HEK293 (cell line): ENCODE measurements at regions not wholly inside any gene's neighbourhood (a gene's known extent, or its start where the extent isn't known, plus 50 kb on each side); places are given as distances from the start of the nearest gene placed in this dataset.

Experiments
- CTCF ChIA-PET: fragments of 350-600 bp; formaldehyde crosslinking; extraction: SDS; loops from one replicate; lab custom pipeline; 2021; ENCODE audit warnings: antibody characterized with exemption; lab: Yijun Ruan, JAX
- POLR2A ChIA-PET: fragments of 300-600 bp; formaldehyde crosslinking; extraction: SDS; loops from one replicate; lab custom pipeline; 2020; ENCODE audit warnings: antibody characterized with exemption, inconsistent platforms; lab: Yijun Ruan, JAX
- H3K27ac ChIP-seq: fragments of 200-500 bp; sonication (Bioruptor generic); 2 replicates; pipeline ENCODE4 v1.5.1; 2014; ENCODE audit warnings: low read depth, low read length, control low read depth, inconsistent platforms; ENCODE audit errors: extremely low read depth
- H3K36me3 ChIP-seq, 2 experiments: fragments of 200-500 bp in 1 of 2; sonication (Bioruptor generic) in 1 of 2; 1 replicate in 1 of 2; 2 replicates in 1 of 2; pipeline ENCODE4 v1.5.1; 2014 to 2017; ENCODE audit warnings: inconsistent platforms in 2 of 2, low read length in 2 of 2; ENCODE audit not compliant: control insufficient read depth in 2 of 2, insufficient read depth in 1 of 2
- H3K4me1 ChIP-seq: fragments of 200-500 bp; sonication (Bioruptor generic); 2 replicates; pipeline ENCODE4 v1.5.1; 2014; ENCODE audit warnings: mild to moderate bottlenecking, low read length, inconsistent platforms; ENCODE audit not compliant: control insufficient read depth, insufficient read depth
- H3K4me3 ChIP-seq: 2 replicates; pipeline ENCODE4 v1.5.1; 2011; ENCODE audit warnings: low read depth, mild to moderate bottlenecking, control low read depth, low read length, moderate library complexity
- H3K9me3 ChIP-seq: fragments of 200-500 bp; sonication (Bioruptor generic); 2 replicates; pipeline ENCODE4 v1.5.1; 2014; ENCODE audit warnings: low read depth, low read length, inconsistent platforms; ENCODE audit not compliant: control insufficient read depth, insufficient read depth
- GLI2 ChIP-seq: fragments of 450-650 bp; formaldehyde crosslinking; IDR thresholded peaks from 2 replicates; pipeline ENCODE4; 2017; ENCODE audit warnings: missing biosample characterization, missing genetic modification characterization, low read depth, borderline replicate concordance
- GLI4 ChIP-seq: fragments of 450-650 bp; formaldehyde crosslinking; IDR thresholded peaks from 2 replicates; pipeline ENCODE4 v1.5.1; 2016; ENCODE audit warnings: missing biosample characterization, missing genetic modification characterization
- IKZF3 ChIP-seq: fragments of 450-650 bp; IDR thresholded peaks from 2 replicates; pipeline ENCODE4 v1.5.0; 2018; ENCODE audit warnings: missing biosample characterization, mild to moderate bottlenecking, missing genetic modification characterization, moderate library complexity
- KLF16 ChIP-seq: fragments of 450-650 bp; formaldehyde crosslinking; IDR thresholded peaks from 2 replicates; pipeline ENCODE4 v1.5.1; 2017; ENCODE audit warnings: missing biosample characterization, missing genetic modification characterization
- OVOL3 ChIP-seq: fragments of 450-650 bp; formaldehyde crosslinking; IDR thresholded peaks from 2 replicates; pipeline ENCODE4 v1.5.1; 2016; ENCODE audit warnings: missing biosample characterization, missing genetic modification characterization
- SCRT2 ChIP-seq: fragments of 450-650 bp; formaldehyde crosslinking; IDR thresholded peaks from 2 replicates; pipeline ENCODE4 v1.5.1; 2016; ENCODE audit warnings: missing biosample characterization, missing genetic modification characterization
- ZEB2 ChIP-seq: fragments of 450-650 bp; formaldehyde crosslinking; IDR thresholded peaks from 2 replicates; pipeline ENCODE4 v1.5.1; 2016; ENCODE audit warnings: missing biosample characterization, missing genetic modification characterization
- ZFP3 ChIP-seq: fragments of 450-650 bp; formaldehyde crosslinking; IDR thresholded peaks from 2 replicates; pipeline ENCODE4 v1.5.1; 2016; ENCODE audit warnings: low read depth, missing biosample characterization, missing genetic modification characterization
- ZNF202 ChIP-seq: fragments of 450-650 bp; formaldehyde crosslinking; IDR thresholded peaks from 2 replicates; pipeline ENCODE4 v1.5.1; 2016; ENCODE audit warnings: missing biosample characterization, missing genetic modification characterization, borderline replicate concordance
- ZNF335 ChIP-seq: fragments of 450-650 bp; formaldehyde crosslinking; conservative IDR thresholded peaks from 2 replicates; pipeline ENCODE4 v1.5.1; 2016; ENCODE audit warnings: missing biosample characterization, missing genetic modification characterization
- ZNF416 ChIP-seq: fragments of 450-650 bp; formaldehyde crosslinking; IDR thresholded peaks from 2 replicates; pipeline ENCODE4 v1.5.1; 2016; ENCODE audit warnings: missing biosample characterization, missing genetic modification characterization
- ZNF571 ChIP-seq: fragments of 450-650 bp; formaldehyde crosslinking; IDR thresholded peaks from 2 replicates; pipeline ENCODE4 v1.5.0; 2017; ENCODE audit warnings: missing biosample characterization, missing genetic modification characterization
- ZNF624 ChIP-seq: fragments of 450-650 bp; formaldehyde crosslinking; IDR thresholded peaks from 2 replicates; pipeline ENCODE4 v1.5.1; 2017; ENCODE audit warnings: missing biosample characterization, missing genetic modification characterization
- ZNF747 ChIP-seq: fragments of 450-650 bp; formaldehyde crosslinking; IDR thresholded peaks from 2 replicates; pipeline ENCODE4 v1.5.1; 2016; ENCODE audit warnings: missing biosample characterization, missing genetic modification characterization
- ZNF76 ChIP-seq: fragments of 450-650 bp; formaldehyde crosslinking; IDR thresholded peaks from 2 replicates; pipeline ENCODE4; 2016; ENCODE audit warnings: low read depth, missing biosample characterization, missing genetic modification characterization, borderline replicate concordance
- ZNF776 ChIP-seq: fragments of 450-650 bp; formaldehyde crosslinking; IDR thresholded peaks from 2 replicates; pipeline ENCODE4 v1.5.0; 2017; ENCODE audit warnings: missing biosample characterization, missing genetic modification characterization, borderline replicate concordance
- ZNF843 ChIP-seq: fragments of 450-650 bp; formaldehyde crosslinking; IDR thresholded peaks from 2 replicates; pipeline ENCODE4 v1.5.1; 2016; ENCODE audit warnings: missing biosample characterization, missing genetic modification characterization
- ZSCAN16 ChIP-seq: fragments of 450-650 bp; formaldehyde crosslinking; IDR thresholded peaks from 2 replicates; pipeline ENCODE4 v1.5.1; 2016; ENCODE audit warnings: missing biosample characterization, missing genetic modification characterization
- TF ChIP-seq, protein P1 (sequence below): fragments of 450-650 bp; formaldehyde crosslinking; IDR thresholded peaks from 2 replicates; pipeline ENCODE4 v1.5.1; 2016; ENCODE audit warnings: missing biosample characterization, missing genetic modification characterization
- TF ChIP-seq, protein P2 (sequence below): fragments of 450-650 bp; formaldehyde crosslinking; IDR thresholded peaks from 2 replicates; pipeline ENCODE4 v1.5.1; 2016; ENCODE audit warnings: missing biosample characterization, missing genetic modification characterization
- TF ChIP-seq, protein P3 (sequence below): fragments of 450-650 bp; formaldehyde crosslinking; IDR thresholded peaks from 2 replicates; pipeline ENCODE4 v1.5.1; 2016; ENCODE audit warnings: missing biosample characterization, missing genetic modification characterization, borderline replicate concordance
- TF ChIP-seq, protein P4 (sequence below): fragments of 450-650 bp; formaldehyde crosslinking; IDR thresholded peaks from 2 replicates; pipeline ENCODE4 v1.5.1; 2016; ENCODE audit warnings: missing biosample characterization, missing genetic modification characterization
- TF ChIP-seq, protein P5 (sequence below): fragments of 450-650 bp; formaldehyde crosslinking; IDR thresholded peaks from 2 replicates; pipeline ENCODE4 v1.5.1; 2016; ENCODE audit warnings: missing biosample characterization, missing genetic modification characterization
- TF ChIP-seq, protein P6 (sequence below): fragments of 450-650 bp; formaldehyde crosslinking; IDR thresholded peaks from 2 replicates; pipeline ENCODE4 v1.5.1; 2017; ENCODE audit warnings: missing biosample characterization, missing genetic modification characterization

DNA sequence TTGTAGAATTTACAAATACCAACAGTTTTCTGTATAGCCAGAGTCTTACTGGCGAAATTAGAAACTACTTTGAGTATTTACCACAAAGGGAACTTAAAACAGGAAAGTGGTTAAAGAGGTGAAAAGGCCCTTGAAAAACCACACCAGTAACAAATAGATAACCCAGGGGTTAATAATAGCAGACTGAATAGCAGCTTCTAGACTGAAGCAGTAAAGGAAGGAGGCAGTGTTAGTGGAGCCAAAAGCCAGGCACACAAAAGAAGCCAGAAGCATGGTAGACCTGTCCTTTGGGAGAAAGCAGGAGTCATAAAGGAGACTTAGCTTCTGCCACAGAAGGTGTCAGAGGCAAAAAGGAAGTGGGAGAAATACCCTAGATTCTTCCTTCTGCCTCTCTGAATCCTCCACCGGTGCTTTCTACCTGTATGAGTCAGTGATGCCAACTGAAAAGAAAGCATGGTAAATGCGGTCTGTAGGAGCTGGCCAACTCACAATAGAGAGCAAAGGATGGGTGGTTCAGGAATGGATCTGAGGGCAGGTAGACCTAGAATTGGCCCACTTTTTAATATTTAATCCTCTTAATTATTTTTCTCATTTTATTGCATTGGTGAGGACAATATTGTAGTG lies 97.3 kb downstream of the ARL6IP6 start:
- Histone ChIP-seq H3K36me3 (no peaks in the 10 kb centered on the region), H3K9me3 (no peaks in the 10 kb centered on the region), H3K4me3 (no peak overlapping the region), H3K4me1 (no peaks in the 10 kb centered on the region), H3K27ac (no peak overlapping the region)
- ChIA-PET CTCF (no interaction called here), POLR2A (no interaction called here)
- TF ChIP-seq ZEB2 (tag by site-specific recombination) (no peak), ZNF571 (no peak), ZNF624 (tag by site-specific recombination) (no peak), ZNF335 (no peak), IKZF3 (tag by site-specific recombination) (no peak), GLI2 (tag by site-specific recombination) (no peak), KLF16 (no peak), GLI4 (tag by site-specific recombination) (no peak), OVOL3 (tag by site-specific recombination) (no peak), ZNF843 (tag by site-specific recombination) (no peak), ZNF747 (no peak), ZNF202 (tag by site-specific recombination) (no peak), ZNF776 (tag by site-specific recombination) (no peak)
- TF ChIP-seq, protein P1, sequence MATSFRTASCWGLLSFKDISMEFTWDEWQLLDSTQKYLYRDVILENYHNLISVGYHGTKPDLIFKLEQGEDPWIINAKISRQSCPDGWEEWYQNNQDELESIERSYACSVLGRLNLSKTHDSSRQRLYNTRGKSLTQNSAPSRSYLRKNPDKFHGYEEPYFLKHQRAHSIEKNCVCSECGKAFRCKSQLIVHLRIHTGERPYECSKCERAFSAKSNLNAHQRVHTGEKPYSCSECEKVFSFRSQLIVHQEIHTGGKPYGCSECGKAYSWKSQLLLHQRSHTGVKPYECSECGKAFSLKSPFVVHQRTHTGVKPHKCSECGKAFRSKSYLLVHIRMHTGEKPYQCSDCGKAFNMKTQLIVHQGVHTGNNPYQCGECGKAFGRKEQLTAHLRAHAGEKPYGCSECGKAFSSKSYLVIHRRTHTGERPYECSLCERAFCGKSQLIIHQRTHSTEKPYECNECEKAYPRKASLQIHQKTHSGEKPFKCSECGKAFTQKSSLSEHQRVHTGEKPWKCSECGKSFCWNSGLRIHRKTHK = no peak
- TF ChIP-seq, protein P2, sequence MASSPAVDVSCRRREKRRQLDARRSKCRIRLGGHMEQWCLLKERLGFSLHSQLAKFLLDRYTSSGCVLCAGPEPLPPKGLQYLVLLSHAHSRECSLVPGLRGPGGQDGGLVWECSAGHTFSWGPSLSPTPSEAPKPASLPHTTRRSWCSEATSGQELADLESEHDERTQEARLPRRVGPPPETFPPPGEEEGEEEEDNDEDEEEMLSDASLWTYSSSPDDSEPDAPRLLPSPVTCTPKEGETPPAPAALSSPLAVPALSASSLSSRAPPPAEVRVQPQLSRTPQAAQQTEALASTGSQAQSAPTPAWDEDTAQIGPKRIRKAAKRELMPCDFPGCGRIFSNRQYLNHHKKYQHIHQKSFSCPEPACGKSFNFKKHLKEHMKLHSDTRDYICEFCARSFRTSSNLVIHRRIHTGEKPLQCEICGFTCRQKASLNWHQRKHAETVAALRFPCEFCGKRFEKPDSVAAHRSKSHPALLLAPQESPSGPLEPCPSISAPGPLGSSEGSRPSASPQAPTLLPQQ (tag by site-specific recombination) = no peak
- TF ChIP-seq, protein P3, sequence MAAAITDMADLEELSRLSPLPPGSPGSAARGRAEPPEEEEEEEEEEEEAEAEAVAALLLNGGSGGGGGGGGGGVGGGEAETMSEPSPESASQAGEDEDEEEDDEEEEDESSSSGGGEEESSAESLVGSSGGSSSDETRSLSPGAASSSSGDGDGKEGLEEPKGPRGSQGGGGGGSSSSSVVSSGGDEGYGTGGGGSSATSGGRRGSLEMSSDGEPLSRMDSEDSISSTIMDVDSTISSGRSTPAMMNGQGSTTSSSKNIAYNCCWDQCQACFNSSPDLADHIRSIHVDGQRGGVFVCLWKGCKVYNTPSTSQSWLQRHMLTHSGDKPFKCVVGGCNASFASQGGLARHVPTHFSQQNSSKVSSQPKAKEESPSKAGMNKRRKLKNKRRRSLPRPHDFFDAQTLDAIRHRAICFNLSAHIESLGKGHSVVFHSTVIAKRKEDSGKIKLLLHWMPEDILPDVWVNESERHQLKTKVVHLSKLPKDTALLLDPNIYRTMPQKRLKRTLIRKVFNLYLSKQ (tag by site-specific recombination) = no peak
- TF ChIP-seq, protein P4, sequence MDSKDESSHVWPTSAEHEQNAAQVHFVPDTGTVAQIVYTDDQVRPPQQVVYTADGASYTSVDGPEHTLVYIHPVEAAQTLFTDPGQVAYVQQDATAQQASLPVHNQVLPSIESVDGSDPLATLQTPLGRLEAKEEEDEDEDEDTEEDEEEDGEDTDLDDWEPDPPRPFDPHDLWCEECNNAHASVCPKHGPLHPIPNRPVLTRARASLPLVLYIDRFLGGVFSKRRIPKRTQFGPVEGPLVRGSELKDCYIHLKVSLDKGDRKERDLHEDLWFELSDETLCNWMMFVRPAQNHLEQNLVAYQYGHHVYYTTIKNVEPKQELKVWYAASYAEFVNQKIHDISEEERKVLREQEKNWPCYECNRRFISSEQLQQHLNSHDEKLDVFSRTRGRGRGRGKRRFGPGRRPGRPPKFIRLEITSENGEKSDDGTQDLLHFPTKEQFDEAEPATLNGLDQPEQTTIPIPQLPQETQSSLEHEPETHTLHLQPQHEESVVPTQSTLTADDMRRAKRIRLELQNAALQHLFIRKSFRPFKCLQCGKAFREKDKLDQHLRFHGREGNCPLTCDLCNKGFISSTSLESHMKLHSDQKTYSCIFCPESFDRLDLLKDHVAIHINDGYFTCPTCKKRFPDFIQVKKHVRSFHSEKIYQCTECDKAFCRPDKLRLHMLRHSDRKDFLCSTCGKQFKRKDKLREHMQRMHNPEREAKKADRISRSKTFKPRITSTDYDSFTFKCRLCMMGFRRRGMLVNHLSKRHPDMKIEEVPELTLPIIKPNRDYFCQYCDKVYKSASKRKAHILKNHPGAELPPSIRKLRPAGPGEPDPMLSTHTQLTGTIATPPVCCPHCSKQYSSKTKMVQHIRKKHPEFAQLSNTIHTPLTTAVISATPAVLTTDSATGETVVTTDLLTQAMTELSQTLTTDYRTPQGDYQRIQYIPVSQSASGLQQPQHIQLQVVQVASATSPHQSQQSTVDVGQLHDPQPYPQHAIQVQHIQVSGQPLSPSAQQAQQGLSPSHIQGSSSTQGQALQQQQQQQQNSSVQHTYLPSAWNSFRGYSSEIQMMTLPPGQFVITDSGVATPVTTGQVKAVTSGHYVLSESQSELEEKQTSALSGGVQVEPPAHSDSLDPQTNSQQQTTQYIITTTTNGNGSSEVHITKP (tag by site-specific recombination) = no peak

DNA sequence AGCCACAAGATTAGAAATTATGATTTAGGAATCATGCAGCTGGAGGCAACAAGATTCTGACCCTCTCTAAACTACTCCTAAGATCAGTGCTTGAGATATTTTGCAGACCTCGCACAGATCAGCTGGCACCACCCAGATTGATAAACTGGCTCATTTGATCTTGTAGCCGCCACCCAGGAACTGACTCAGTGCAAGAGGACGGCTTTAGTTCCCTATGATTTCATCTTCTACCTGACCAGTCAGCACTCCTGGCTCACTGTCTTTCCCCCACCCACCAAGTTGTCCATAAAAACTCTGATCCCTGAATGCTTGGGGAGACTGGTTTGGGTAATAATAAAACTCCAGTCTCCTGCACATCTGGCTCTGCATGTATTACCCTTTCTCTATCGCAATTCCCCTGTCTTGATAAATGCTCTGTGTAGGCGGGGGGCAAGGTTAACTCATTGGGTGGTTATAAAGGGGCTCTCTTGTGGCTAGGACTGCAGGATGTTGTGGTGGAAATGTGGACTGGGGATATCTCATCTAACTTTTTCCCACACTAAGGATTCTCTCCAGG lies 96.1 kb downstream of the ARL6IP6 start:
- ChIA-PET POLR2A (no interaction called here), CTCF (no interaction called here)
- Histone ChIP-seq H3K9me3 (no peaks in the 10 kb centered on the region), H3K4me1 (no peaks in the 10 kb centered on the region), H3K36me3 (no peaks in the 10 kb centered on the region), H3K27ac (no peak overlapping the region), H3K4me3 (no peak overlapping the region)
- TF ChIP-seq, protein P5, sequence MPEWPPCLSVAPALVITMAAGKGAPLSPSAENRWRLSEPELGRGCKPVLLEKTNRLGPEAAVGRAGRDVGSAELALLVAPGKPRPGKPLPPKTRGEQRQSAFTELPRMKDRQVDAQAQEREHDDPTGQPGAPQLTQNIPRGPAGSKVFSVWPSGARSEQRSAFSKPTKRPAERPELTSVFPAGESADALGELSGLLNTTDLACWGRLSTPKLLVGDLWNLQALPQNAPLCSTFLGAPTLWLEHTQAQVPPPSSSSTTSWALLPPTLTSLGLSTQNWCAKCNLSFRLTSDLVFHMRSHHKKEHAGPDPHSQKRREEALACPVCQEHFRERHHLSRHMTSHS = no peak
- TF ChIP-seq ZFP3 (tag by site-specific recombination) (no peak), SCRT2 (tag by site-specific recombination) (no peak), ZNF776 (tag by site-specific recombination) (no peak), ZNF416 (no peak), ZSCAN16 (tag by site-specific recombination) (no peak), ZNF76 (no peak), KLF16 (no peak)
- TF ChIP-seq, protein P6, sequence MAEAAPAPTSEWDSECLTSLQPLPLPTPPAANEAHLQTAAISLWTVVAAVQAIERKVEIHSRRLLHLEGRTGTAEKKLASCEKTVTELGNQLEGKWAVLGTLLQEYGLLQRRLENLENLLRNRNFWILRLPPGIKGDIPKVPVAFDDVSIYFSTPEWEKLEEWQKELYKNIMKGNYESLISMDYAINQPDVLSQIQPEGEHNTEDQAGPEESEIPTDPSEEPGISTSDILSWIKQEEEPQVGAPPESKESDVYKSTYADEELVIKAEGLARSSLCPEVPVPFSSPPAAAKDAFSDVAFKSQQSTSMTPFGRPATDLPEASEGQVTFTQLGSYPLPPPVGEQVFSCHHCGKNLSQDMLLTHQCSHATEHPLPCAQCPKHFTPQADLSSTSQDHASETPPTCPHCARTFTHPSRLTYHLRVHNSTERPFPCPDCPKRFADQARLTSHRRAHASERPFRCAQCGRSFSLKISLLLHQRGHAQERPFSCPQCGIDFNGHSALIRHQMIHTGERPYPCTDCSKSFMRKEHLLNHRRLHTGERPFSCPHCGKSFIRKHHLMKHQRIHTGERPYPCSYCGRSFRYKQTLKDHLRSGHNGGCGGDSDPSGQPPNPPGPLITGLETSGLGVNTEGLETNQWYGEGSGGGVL (tag by site-specific recombination) = no peak
